ENCODE measurements at regions not wholly inside any gene's neighbourhood (a gene's known extent, or its start where the extent isn't known, plus 50 kb on each side); places are given as distances from the start of the nearest gene placed in this dataset.

- TF ChIP-seq REST (IDR thresholded peaks at IDR 0.05; ENCODE audit: unreplicated experiment) (no peak), NANOG (IDR thresholded peaks at IDR 0.05; ENCODE audit: borderline replicate concordance) (no peak), CTCF (conservative IDR thresholded peaks at IDR 0.05; ENCODE audit: low read depth in 2 of 2) (no peak), JUNB (IDR thresholded peaks at IDR 0.05; ENCODE audit: unreplicated experiment) (no peak), ETS1 (IDR thresholded peaks at IDR 0.05) (no peak), EZH2phosphoT487 (IDR thresholded peaks at IDR 0.05; ENCODE audit: unreplicated experiment) (no peak), ZNF114 (CRISPR knock-in tag; IDR thresholded peaks at IDR 0.05) (no peak), POLR2AphosphoS5 (IDR thresholded peaks at IDR 0.05; ENCODE audit: low read depth) (no peak), EZH2 (IDR thresholded peaks at IDR 0.05; ENCODE audit: low read depth, unreplicated experiment) (no peak)
Measured at GRCh38 chr4:15366721-15367120, 61.1 kb upstream of the C1QTNF7 start (continued).

GRCh38 chr4:15368856-15369255 is 59.0 kb upstream of the C1QTNF7 start:
- Histone ChIP-seq H3K4me3 (no peak overlapping the region), H3K36me3 (ENCODE audit: insufficient read depth) (no peaks in the 10 kb centered on the region), H3K27ac (ENCODE audit: low read depth) (no peak overlapping the region), H3K4me2 (no peak overlapping the region), H3K27me3 (ENCODE audit: insufficient read depth) (no peaks in the 10 kb centered on the region), H4K20me1 (replicated peaks; ENCODE audit: insufficient read depth) (no peaks in the 10 kb centered on the region), H3K9me2 (ENCODE audit: insufficient read depth) (peaks cover 13% of the 10 kb centered on the region), H3F3A (replicated peaks; ENCODE audit: low read depth) (no peaks in the 10 kb centered on the region), H3K4me1 (ENCODE audit: insufficient read depth) (0 out of 2 replicates have a peak, but pooled peaks cover 4% of the 10 kb centered on the region), H3K79me2 (replicated peaks; ENCODE audit: insufficient read depth) (no peaks in the 10 kb centered on the region), H2AFZ (no peak overlapping the region)
- H3K27me3 Mint-ChIP-seq (ENCODE audit: insufficient read depth, low read depth, poor library complexity), result no peaks in the 10 kb centered on the region
- no peak overlapping the region for H3K27ac Mint-ChIP-seq
- H3K9me3 Mint-ChIP-seq, result no peaks in the 10 kb centered on the region
- no peaks in the 10 kb centered on the region for H3K36me3 Mint-ChIP-seq (ENCODE audit: low read depth)
- no peak overlapping the region for H3K4me3 Mint-ChIP-seq
- peaks cover 5% of the 10 kb centered on the region; the same call in 2 of the 3 replicates for H3K4me1 Mint-ChIP-seq
- TF ChIP-seq CREB1 (CRISPR knock-in tag; IDR thresholded peaks at IDR 0.05; ENCODE audit: low read depth) (no peak), EZH2 (IDR thresholded peaks at IDR 0.05; ENCODE audit: low read depth, unreplicated experiment) (no peak), EZH2phosphoT487 (IDR thresholded peaks at IDR 0.05; ENCODE audit: unreplicated experiment) (no peak), JUNB (IDR thresholded peaks at IDR 0.05; ENCODE audit: unreplicated experiment) (no peak), ZNF462 (CRISPR knock-in tag; IDR thresholded peaks at IDR 0.05) (no peak), STAT1 (IDR thresholded peaks at IDR 0.05; ENCODE audit: unreplicated experiment) (no peak)
- no peak for DNase-seq (ENCODE audit: low spot score)
- ATAC-seq, result no peak
